Left forelimb (tissue), 1 donor: ENCODE measurements at regions not wholly inside any gene's neighbourhood (a gene's known extent, or its start where the extent isn't known, plus 50 kb on each side); places are given as distances from the start of the nearest gene placed in this dataset.

ENCODE experiments used
- DNase-seq: peaks from one replicate; pipeline ENCODE4 v3.0.0-alpha.2; 2018; ENCODE audit warnings: low spot score

GRCh38 chr11:121938076-121938475, 177.9 kb downstream of the BLID start:
- DNase-seq, result no peak

DNA sequence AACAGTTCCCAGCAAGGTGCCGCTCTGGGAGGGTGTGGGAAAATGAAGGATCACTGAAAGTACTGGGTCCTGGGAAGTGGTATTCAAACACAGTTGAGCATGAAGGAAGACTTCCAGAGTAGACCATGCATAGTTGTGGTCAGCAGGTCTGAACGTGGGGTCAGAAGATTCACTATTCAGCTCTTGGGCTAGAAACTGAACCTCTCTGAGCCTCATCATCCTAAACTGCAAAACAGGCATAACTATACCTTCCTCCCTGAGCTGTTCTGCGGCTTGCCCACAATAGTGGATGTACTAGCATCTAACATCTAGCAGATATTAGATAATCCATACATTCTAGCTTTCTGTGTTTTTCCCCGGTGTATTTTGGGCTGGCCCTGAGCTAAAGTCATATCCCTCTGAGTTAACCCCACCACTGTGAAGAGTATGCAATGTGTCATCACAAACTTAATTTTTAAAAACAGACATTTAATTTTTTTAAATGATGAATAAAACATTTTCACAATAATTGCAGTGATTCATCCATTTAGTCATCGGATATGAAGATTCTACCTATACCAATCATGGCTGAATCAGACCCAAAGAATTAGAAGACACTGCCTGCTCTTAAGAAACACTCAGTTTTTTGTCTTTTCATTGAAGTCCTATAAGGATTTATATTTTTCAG, 179.1 kb downstream of the BLID start:
- DNase-seq, result no peak

- no peak for DNase-seq
Observed at GRCh38 chr11:121936370-121936769, 179.6 kb downstream of the BLID start.

DNA sequence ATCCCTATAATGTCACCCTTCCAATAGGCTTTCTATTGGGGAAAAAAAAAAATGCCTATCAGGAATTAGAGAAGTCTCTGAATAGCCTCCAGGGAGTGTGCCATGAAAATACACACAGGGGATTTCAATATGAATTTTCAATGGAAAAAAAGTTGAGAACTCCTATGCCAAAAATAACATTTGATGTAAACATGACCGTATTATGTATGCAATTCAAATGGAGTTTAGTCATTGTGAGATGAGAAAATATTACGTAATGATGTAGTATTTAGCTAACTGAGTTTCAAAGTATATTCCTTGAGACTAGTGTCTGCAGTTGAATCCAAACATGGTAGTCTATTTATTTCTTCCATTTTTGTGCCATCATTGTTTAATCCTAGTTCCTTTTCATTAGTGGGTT, 182.3 kb downstream of the BLID start:
- DNase-seq, result no peak

DNA sequence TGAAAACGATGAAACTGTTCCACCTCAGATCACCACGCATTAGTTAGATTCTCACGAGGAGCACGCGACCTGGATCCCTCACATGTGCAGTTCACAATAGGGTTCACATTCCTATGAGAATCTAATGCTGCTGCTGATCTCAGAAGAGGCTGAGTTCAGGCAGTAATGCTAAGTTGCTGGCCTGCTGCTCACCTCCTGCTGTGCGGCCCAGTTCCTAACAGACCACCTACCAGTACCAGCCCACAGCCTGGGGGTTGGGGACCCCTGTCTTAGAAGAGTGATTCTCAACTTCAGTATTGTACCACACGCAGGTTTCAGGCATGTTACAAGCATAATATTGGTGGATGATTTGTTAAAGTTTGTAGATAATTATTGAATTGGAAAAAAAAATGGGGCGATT, 182.7 kb downstream of the BLID start:
- no peak for DNase-seq

- no peak for DNase-seq
Observed at GRCh38 chr11:121932646-121933185, 183.3 kb downstream of the BLID start.

DNA sequence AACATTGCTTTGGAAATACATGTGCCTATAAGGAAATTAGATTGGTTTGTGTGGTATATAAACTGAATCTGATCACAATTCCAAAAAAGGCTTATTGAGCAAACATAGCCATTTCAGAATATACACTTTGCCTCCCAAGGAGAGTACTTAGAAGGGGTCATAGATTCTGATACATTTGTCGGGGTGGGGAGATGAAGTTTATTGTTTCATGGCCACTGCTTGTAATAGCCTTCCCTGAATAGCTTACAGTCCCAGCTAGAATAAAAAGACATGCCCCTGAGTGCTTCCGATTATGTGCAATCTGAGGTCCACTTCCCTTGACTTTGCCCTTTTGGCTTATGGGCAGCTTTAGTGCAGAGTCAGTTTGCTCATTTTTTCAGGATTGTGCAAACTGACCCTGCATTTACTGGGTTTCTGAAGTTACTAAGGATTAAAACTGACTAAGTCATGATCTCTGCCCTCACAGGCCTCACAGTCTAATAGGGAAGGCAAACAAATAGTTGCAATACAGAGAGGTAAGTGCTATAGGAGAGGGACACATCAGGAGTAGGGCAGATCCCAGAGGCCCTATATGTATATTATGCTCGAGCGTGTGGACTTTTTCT, 184.2 kb downstream of the BLID start:
- no peak for DNase-seq

- no peak for DNase-seq
Observed at GRCh38 chr11:121931121-121931520, 184.9 kb downstream of the BLID start.

GRCh38 chr11:121930004-121930965, 185.7 kb downstream of the BLID start:
- DNase-seq, result no peak

- DNase-seq, result peak; percentile 77
Observed at GRCh38 chr11:121929581-121929980, 186.4 kb downstream of the BLID start.

- DNase-seq, result no peak
Observed at GRCh38 chr11:121928597-121929580, 187.1 kb downstream of the BLID start.

DNA sequence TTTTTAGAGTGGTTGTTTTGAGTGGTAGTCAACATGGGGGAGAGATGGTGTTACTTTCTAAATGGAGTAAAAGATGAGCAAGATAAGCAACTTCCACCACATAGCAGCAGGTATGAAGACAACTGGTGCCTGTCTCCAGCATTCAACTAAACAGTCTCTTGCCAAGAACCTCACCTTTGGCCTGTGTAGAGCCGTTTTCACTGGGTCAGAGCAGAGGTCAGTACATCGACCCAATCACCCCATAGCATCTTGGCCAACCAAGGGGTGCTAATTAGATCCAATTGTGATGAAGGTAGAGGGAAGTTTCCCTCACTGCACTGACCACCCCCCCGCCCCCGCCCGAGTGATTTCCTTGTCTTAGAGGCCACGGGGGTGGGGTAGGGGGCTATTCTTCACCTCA, 188.2 kb downstream of the BLID start:
- no peak for DNase-seq

DNA sequence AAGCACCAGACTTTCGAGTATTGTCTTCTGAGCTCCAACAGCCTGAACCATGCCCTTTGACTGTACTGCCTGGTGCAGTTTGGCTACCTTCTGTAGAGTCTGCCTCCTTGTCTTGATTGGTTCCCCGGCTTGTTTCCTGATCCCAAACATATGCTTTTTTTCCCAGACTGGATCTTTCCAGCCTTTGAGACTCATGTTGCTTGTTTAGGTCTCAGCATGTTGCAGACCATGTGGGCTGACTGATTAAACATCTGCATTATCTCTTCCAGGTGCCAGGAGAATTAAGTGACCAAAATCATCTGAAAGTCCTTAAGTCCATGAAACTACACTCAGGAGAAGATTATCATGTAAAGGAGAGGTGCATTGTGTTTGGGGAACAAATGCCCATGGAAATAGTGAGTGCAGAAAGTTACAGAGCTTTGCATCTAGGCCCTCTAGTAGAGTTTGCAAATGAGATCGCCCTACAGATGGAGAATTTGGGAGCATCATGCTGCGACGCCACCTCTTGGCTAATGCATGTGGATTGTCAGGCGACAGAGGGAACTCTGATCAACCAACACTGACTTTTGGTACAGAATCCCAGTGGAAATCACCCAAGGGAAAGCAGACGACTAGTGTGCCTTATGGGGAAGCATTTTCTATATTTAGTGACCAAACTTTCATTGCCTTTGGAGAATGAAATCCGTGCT, 188.8 kb downstream of the BLID start:
- DNase-seq, result no peak

- no peak for DNase-seq
Observed at GRCh38 chr11:121924191-121924590, 191.8 kb downstream of the BLID start.

GRCh38 chr11:121917482-121917881, 198.5 kb downstream of the BLID start:
- DNase-seq, result no peak

DNA sequence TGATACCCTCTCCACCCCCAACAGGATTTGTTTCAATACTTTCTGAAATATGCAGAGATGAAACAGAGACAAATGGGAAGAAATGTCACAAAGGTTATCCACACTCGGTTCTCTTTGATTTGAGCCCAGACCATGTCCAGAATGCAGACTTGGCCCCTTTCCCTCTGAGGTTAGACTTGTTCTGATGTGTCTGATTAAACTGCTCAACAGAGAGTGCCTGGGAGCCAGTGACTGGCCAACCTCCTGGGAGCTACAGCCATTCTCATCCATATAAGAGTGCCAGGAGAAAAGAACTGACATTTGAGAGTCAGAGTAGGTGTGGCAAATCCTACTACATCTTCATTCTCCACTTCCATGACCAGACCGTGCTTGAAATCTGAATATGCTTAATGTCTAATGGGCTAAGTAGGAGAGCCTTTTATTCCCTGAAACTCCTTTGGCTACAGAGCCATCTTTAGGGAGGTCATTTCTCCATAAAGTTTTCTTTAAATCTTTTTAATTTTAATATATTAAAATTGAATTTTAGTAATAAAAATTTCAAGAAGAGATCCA, 201.4 kb downstream of the BLID start:
- no peak for DNase-seq

GRCh38 chr11:121909596-121909995, 206.4 kb downstream of the BLID start:
- no peak for DNase-seq

GRCh38 chr11:121907379-121907778, 208.6 kb downstream of the BLID start:
- no peak for DNase-seq

- DNase-seq, result no peak
Observed at GRCh38 chr11:121904148-121904547, 211.9 kb downstream of the BLID start.

DNA sequence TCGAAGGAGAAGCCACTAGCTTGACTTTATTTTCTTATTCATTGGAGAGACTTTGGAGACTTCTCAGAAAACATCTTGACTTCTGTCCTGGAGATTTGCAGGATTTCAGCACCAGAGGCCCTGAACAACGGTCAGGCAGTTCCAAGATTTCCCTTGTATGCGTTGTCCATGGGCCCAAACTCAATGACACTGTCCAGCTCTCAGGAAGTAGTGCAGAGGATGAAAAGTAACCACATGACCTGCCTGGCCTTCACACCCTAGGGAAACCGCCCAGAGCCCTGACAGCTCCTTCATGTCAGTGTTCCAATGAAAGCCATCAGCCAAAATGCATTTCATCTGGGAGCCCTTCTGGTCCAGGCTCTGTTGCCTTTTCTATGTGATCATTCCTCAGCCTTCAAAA, 214.1 kb downstream of the BLID start:
- no peak for DNase-seq
